ENCODE measurements at regions not wholly inside any gene's neighbourhood (a gene's known extent, or its start where the extent isn't known, plus 50 kb on each side); places are given as distances from the start of the nearest gene placed in this dataset.
"Not testable (repeated sequence)": the region's sequence is repeated elsewhere in the genome, so short reads cannot be mapped to it uniquely, and the experiment has no call there.

- DNase-seq = no peak
Measured at GRCh38 chr7:46604241-46604661, 683.2 kb upstream of the IGFBP3 start.

GRCh38 chr7:46603780-46604179 is 682.7 kb upstream of the IGFBP3 start:
- no peak for DNase-seq

- no peak for DNase-seq
Measured at GRCh38 chr7:46603296-46603752, 682.3 kb upstream of the IGFBP3 start.

DNA sequence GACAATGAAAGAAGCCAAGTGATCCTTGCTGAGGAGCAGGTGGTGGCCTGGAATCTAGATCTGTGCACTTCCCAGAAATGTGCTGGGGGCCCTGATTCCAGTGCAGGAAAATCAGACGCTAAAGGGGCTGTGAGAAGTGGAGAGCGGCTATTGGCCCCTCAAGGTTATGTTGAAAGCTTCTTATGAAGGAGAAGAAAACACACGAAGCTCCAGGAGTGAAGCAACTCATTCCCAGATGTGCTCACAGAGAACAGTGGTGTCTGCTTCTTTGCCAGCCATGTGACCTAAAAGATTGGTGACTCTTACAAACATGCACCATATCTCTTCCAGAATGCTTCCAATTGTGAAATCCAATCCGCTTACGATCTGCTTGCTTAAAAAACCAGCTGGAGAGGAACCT is 679.3 kb upstream of the IGFBP3 start:
- no peak for DNase-seq

DNA sequence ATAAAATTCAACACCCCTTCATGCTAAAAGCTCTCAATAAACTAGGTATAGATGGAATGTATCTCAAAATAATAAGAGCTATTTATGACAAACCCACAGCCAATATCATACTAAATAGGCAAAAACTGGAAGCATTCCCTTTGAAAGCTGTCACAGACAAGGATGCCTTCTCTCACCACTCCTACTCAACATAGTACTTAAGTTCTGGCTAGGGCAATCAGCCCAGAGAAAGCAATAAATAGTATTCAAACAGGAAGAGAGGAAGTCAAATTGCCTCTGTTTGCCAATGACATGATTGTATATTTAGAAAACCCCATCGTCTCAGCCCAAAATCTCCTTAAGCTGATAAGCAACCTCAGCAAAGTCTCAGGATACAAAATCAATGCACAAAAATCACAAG is 673.8 kb upstream of the IGFBP3 start:
- not testable (repeated sequence) for DNase-seq

- DNase-seq = not testable (repeated sequence)
Measured at GRCh38 chr7:46590918-46591905, 670.1 kb upstream of the IGFBP3 start.

DNA sequence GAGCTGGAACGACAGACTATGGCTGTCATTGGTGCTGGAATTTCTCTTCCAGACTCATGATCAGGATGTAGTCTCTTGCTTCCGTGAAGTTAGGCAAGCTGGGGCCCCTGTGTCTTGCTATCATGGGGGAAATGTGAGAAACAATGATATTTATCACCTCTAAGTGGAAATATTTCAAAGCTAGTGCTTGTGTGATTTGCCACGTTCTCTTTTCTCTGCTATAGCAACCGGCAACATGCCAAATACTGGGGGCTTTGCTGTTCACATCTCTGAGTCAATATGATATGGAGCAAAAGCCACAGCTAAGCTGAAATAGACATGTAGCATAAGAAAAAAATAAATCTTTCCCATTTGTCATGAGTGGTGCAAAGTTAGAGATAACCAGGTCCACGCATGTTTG is 668.2 kb upstream of the IGFBP3 start:
- no peak for DNase-seq

DNA sequence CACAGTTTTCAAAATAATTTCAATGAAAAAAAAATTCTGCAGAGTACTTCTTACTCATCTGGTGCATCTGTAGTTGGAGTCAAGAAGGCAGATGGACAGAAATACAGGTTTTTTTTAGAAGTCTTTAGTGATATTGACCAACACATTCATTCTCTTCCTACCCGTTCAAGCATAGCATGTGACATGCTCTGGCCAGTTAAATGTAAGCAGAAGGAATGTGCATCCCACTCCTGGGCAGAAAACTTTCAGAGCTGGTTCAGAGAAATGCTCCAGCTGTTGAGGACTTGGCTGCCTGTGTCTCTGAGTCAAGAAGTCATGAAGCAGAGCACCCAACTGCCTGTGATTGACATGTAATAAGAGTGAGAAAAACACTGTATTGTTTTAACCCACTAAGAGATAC is 665.3 kb upstream of the IGFBP3 start:
- no peak for DNase-seq

DNA sequence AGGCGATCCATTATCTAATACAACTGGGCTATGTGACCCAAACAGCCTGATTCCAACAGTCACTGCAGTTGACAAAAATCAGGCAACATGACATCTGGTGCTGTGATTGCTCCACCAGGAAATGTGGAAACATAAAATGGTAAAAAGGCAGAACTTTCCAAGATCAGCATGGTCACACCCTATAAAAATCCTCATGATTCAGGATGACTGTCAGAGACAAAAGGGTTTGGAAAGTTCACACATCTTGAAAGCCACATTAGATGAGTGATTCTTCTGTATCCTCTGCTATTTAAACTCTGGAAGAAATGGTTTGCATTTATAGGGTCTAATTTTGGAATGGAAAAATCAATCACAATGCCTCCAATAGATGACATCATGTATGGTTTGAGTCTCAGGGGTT is 662.6 kb upstream of the IGFBP3 start:
- no peak for DNase-seq

GRCh38 chr7:46581268-46581667 is 660.2 kb upstream of the IGFBP3 start:
- no peak for DNase-seq

DNA sequence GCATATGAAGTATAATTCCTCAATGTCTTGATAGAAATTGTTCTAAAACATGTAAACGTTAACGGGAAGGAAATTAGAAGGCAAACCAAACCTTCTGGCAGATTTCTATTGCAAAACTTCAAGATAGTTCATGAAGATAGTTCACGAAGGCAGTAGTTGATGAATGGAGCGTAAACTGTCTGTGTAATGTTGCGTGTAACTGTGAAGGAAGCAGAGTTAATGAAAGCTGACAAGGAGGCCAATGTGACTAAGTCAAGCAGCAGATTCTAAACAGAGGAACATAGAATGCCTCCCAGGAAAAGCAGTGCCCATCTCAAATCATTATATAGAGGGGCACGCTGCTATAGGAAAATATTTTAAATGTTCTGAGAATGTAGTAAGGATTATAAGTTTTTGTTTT is 659.7 kb upstream of the IGFBP3 start:
- no peak for DNase-seq

DNA sequence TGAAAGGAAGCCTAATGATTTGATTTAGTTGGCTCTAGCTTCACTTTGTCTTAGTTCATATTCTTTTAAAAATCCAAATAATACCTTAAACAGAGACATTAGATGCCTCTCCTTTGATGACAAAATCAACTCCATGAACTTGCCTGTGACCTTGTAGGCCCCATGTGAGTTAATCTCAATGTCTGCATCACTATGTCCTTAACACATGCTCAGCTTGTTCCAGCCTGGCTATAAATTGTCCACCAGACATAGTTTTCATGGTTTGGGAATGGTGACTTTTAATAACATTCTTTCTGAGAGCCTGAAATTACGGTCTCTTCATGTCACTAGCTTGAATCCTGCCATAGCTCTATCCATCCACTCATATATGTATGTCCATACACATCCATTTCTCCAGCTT is 656.3 kb upstream of the IGFBP3 start:
- DNase-seq = no peak

- no peak for DNase-seq
Measured at GRCh38 chr7:46576950-46577349, 655.9 kb upstream of the IGFBP3 start.

DNA sequence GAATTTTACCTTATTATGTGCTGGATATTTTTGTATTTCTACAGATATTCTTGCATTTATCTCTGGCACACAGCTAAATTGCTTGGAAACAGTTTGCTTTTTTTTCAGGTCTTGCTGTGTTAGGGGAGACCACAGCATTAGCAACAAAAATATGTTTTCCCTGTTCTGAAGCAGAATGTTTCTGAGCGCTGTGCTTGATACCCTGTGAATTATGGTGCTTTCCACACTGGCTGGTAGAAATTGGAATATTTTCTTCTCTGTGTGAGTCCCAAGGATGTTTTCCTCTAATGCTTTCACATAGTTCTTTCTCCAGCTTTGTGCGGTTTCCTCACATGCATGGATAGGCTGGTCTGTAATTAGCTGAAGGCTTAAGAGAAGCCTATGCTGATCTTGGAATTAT is 651.6 kb upstream of the IGFBP3 start:
- DNase-seq = no peak

DNA sequence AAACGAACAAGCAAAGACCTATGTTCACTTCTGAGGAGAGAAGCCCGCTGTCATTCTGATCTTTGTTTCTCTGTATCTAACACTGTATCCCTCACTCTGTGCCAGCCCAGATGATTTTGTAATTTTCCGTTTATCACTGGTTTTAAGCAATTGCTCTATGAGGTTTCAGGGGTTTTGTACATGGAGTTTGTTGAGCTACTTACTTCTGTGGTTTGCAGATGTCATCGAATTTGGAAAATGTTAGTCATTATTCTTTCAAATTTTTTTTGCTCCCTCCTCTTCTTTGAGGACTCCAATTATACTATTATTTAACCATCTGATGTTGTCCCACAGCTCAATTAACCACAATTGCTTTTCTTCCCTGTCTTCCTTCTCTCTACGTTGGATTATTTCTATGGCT is 650.9 kb upstream of the IGFBP3 start:
- DNase-seq = no peak

DNA sequence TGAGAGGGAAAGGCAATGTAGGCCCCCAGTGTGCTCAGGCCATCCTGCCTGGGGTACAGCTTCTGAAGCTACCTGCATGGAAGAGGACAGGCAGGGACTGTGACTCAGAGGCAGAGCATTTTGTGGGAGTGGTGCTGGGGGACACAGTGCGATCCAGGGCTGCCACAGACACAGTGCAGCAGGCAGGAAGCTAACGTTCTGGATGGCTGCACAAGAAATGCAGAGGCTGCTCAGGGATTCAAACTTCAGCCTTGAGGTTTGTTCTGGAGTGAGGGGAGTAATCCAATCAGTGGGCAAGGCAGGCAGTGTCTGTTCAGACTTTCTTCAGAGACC is 648.0 kb upstream of the IGFBP3 start:
- DNase-seq = no peak

GRCh38 chr7:46568420-46569132 is 647.5 kb upstream of the IGFBP3 start:
- no peak for DNase-seq

DNA sequence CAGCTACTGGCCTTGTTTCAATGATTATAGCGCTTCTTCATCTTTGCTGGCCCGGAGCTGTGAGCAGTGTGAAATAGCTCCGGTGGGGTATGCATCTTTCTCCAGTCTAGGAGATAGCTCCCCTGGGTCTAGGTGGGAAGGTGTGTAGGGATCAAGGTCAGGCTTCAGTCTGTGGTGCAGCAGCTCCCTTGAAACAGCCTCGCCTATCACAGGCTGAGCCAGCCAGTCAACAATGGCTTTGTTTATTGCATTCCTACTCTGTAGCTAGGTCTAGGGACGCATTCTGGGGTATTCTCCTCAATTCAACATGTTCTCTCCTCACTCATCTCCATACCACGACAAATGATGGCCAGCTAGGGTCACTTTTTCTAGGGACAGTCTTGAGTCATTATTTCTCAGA is 646.8 kb upstream of the IGFBP3 start:
- no peak for DNase-seq

- DNase-seq = no peak
Measured at GRCh38 chr7:46566097-46566774, 645.2 kb upstream of the IGFBP3 start.

GRCh38 chr7:46565253-46566096 is 644.4 kb upstream of the IGFBP3 start:
- no peak for DNase-seq

DNA sequence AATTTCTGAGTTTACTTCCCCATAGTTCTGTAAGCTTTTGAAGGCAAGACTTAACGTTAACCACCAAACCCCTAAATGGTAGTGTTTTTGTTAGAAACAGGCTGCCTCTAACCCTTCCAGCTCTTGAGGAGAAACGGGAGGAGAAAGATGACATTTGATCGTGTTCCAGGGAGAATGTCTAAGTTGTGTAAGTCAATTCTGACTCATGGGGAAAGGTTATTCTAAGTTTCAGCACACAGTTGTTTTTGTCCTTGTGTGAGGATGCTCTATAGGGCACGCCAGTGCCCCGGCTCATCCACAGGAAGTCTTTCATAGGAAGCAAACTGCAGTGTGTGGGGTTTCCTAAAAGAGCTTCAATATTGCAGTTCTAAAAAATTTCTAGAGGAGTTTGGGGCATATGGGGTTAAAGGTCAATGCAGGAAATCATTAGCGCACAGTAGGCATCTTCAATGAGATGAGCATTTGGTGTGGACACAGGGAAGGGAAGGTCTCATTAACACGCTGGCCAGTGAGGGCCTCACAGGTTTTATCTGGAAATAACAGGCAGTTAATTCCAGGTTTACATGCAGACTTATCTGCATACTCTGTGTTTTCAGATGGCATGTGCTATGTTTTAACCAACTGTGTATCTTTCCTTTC is 638.2 kb upstream of the IGFBP3 start:
- DNase-seq = no peak

All from GF-D8 (cell line).